PFSK-1 (cell line): ENCODE measurements at regions not wholly inside any gene's neighbourhood (a gene's known extent, or its start where the extent isn't known, plus 50 kb on each side); places are given as distances from the start of the nearest gene placed in this dataset.

Experiments
- FOXP2 ChIP-seq: optimal IDR thresholded peaks from 2 replicates; pipeline ENCODE3; 2011; ENCODE audit warnings: borderline replicate concordance, control low read depth, inconsistent platforms; ENCODE audit not compliant: insufficient read depth; ENCODE audit errors: extremely low read length, extremely low read depth
- POLR2AphosphoS5 ChIP-seq: IDR thresholded peaks from 2 replicates; pipeline ENCODE4 v1.6.1; 2012; ENCODE audit warnings: low read depth, mild to moderate bottlenecking, control low read depth, low read length, moderate library complexity
- REST ChIP-seq, 2 experiments: IDR thresholded peaks; 2 replicates each; pipeline versions ENCODE4 v1.6.1 to v1.8.0; 2011 to 2012; ENCODE audit warnings: low read depth in 2 of 2, low read length in 2 of 2, control low read depth in 1 of 2, inconsistent platforms in 1 of 2, mild to moderate bottlenecking in 1 of 2, moderate library complexity in 1 of 2; ENCODE audit not compliant: insufficient read depth in 1 of 2
- SIN3A ChIP-seq: IDR thresholded peaks from 2 replicates; pipeline ENCODE4 v1.6.1; 2012; ENCODE audit warnings: mild to moderate bottlenecking, low read length, moderate library complexity, borderline replicate concordance; ENCODE audit not compliant: insufficient read depth
- TAF1 ChIP-seq: IDR thresholded peaks from 2 replicates; pipeline ENCODE4 v1.6.1; 2012; ENCODE audit warnings: low read length, control low read depth, borderline replicate concordance; ENCODE audit not compliant: insufficient read depth

- TF ChIP-seq REST (IDR thresholded peaks at IDR 0.05; ENCODE audit: insufficient read depth in 1 of 2, low read depth in 2 of 2, low read length in 2 of 2): no peak
- TF ChIP-seq TAF1: no peak
- TF ChIP-seq POLR2AphosphoS5: no peak
- no peak for TF ChIP-seq SIN3A
- TF ChIP-seq FOXP2: no peak
Observed at GRCh38 chr11:134921938-134922337, 509.9 kb upstream of the B3GAT1 start.

GRCh38 chr11:134920851-134921608 lies 509.0 kb upstream of the B3GAT1 start:
- no peak for TF ChIP-seq FOXP2
- no peak for TF ChIP-seq TAF1
- no peak for TF ChIP-seq SIN3A
- no peak for TF ChIP-seq POLR2AphosphoS5
- TF ChIP-seq REST (IDR thresholded peaks at IDR 0.05; ENCODE audit: insufficient read depth in 1 of 2, low read depth in 2 of 2, low read length in 2 of 2): no peak

DNA sequence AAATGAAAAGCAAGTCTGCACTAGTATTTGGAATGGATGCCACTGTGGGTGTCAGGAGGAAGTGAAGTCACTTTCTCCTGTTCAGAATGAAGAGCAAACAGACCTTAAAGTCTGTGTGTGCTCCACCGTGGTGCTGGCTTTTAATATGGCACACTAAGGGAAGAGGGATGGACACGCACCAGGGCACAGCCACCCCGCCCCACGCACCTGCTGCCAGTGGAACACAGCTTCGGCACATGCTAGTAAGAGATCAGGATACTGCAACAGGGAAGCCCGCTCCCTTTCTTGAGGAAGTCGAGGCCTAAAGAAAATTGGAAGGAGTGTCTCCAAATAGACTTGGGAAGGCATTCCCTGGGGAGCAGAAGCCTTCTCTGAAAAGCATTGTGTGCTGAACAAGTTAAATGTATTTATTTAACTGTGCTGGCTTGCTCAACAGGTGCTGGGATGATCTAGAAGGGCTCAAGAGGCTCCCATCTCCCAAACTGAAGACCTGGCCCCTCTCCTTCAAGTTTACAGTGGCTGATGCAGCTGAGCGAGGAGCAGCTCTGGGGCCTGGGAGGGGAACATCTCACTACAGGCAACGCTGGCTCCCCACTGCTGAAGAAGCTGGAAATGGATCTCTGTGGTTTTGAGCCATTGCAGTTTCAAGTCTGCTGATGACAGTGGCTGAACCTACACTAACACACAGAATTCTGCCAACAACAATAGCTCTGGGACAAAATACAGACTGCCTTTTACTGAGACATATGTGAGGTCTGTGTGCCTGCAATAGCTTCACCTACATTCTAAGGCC lies 504.6 kb upstream of the B3GAT1 start:
- no peak for TF ChIP-seq REST (IDR thresholded peaks at IDR 0.05; ENCODE audit: insufficient read depth in 1 of 2, low read depth in 2 of 2, low read length in 2 of 2)

DNA sequence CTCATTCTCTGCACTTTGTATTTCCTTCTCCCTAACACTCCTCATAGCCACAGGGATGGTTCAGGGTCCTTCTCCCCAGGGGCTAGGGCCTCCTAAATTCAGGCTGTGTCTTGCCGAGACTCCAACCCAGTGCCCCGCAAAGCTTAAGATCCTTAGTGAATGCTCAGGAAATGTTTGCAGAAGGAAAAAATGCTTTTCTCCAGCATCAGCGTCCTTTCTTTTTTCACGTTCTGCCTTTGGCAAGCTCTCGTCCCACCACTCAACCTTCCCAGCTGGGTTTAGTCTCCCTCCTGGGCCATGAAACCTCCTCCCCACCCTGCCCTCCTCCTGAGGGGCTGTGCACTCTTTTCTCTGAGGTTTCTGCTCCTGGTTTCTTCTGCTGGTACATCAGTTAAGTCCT lies 503.8 kb upstream of the B3GAT1 start:
- TF ChIP-seq TAF1: no peak
- no peak for TF ChIP-seq REST (IDR thresholded peaks at IDR 0.05; ENCODE audit: insufficient read depth in 1 of 2, low read depth in 2 of 2, low read length in 2 of 2)
- no peak for TF ChIP-seq POLR2AphosphoS5
- no peak for TF ChIP-seq SIN3A
- TF ChIP-seq FOXP2: no peak

- no peak for TF ChIP-seq TAF1
- no peak for TF ChIP-seq POLR2AphosphoS5
- no peak for TF ChIP-seq FOXP2
- TF ChIP-seq REST (IDR thresholded peaks at IDR 0.05; ENCODE audit: insufficient read depth in 1 of 2, low read depth in 2 of 2, low read length in 2 of 2): no peak
- no peak for TF ChIP-seq SIN3A
Observed at GRCh38 chr11:134915212-134915611, 503.2 kb upstream of the B3GAT1 start.
